Endothelial cell of umbilical vein (primary cell): ENCODE measurements at regions not wholly inside any gene's neighbourhood (a gene's known extent, or its start where the extent isn't known, plus 50 kb on each side); places are given as distances from the start of the nearest gene placed in this dataset.

ENCODE experiments used
- BruUV-seq: library from RNA; stranded (reverse); fragments of 400-500 nt; replicated peaks from 2 replicates; lab custom pipeline; 2021; lab: Mats Ljungman, UMichigan
- CTCF ChIA-PET: fragments of 300-600, 350-600 bp; sonication (Branson Sonifier 250); formaldehyde crosslinking; loops from one replicate; lab custom pipeline; 2021; ENCODE audit warnings: antibody characterized with exemption, inconsistent platforms; lab: Charles Lee
- POLR2A ChIA-PET: fragments of 300-600, 350-600 bp; sonication (Branson Sonifier 250); formaldehyde crosslinking; loops from one replicate; lab custom pipeline; 2021; ENCODE audit warnings: antibody characterized with exemption, inconsistent platforms; lab: Charles Lee
- DNase-seq: peaks from one replicate; pipeline ENCODE4 v3.0.0-alpha.2; 2011; ENCODE audit warnings: low read depth, low spot score
- FAIRE-seq: peaks from 2 replicates; lab custom pipeline; 2011; peaks lifted over from hg19 to GRCh38; lab: Jason Lieb, UNC
- H2AFZ ChIP-seq: 2 replicates; pipeline ENCODE4 v1.6.0; 2012; ENCODE audit warnings: low read depth, low read length, control low read depth, inconsistent platforms
- H3K27ac ChIP-seq: 2 replicates; pipeline ENCODE4 v1.5.1; 2011; ENCODE audit warnings: low read depth, mild to moderate bottlenecking, control low read depth, low read length, moderate library complexity; ENCODE audit not compliant: insufficient read depth
- H3K27me3 ChIP-seq, 2 experiments: 2 replicates each; pipeline versions ENCODE4 v1.6.0 to v1.6.1; 2011; ENCODE audit warnings: low read length in 2 of 2, mixed read lengths in 1 of 2; ENCODE audit not compliant: control insufficient read depth in 2 of 2, insufficient read depth in 2 of 2
- H3K36me3 ChIP-seq, 2 experiments: 2 replicates in 1 of 2; 3 replicates in 1 of 2; pipeline ENCODE4 v1.5.1; 2011; ENCODE audit warnings: low read length in 2 of 2, mild to moderate bottlenecking in 1 of 2, moderate library complexity in 1 of 2; ENCODE audit not compliant: control insufficient read depth in 2 of 2, insufficient read depth in 2 of 2; ENCODE audit errors: extremely low read depth in 1 of 2
- H3K4me1 ChIP-seq: 3 replicates; pipeline ENCODE4 v1.5.1; 2011; ENCODE audit warnings: mild to moderate bottlenecking, low read length; ENCODE audit not compliant: control insufficient read depth, insufficient read depth; ENCODE audit errors: extremely low read depth
- H3K4me2 ChIP-seq: 2 replicates; pipeline ENCODE4 v1.6.1; 2011; ENCODE audit warnings: low read length, control low read depth, mixed read lengths; ENCODE audit not compliant: insufficient read depth
- H3K4me3 ChIP-seq, 3 experiments: fragments of 200-600 bp in 1 of 3; sonication (generic), shearing (Covaris generic) in 1 of 3; replicated peaks in 1 of 3; 2 replicates each; pipeline ENCODE4 v1.5.1; 2011 to 2016; ENCODE audit warnings: control low read depth in 3 of 3, low read length in 3 of 3, mild to moderate bottlenecking in 2 of 3, inconsistent platforms in 1 of 3, low read depth in 1 of 3, moderate library complexity in 1 of 3; ENCODE audit not compliant: insufficient read depth in 1 of 3
- H3K79me2 ChIP-seq: 2 replicates; pipeline ENCODE4 v1.6.0; 2012; ENCODE audit warnings: low read length, inconsistent platforms; ENCODE audit not compliant: control insufficient read depth, insufficient read depth
- H3K9ac ChIP-seq: replicated peaks from 2 replicates; pipeline ENCODE3; 2011; ENCODE audit warnings: low read length, control low read depth; ENCODE audit not compliant: insufficient read depth; ENCODE audit errors: extremely low read depth
- H3K9me1 ChIP-seq: replicated peaks from 3 replicates; pipeline ENCODE4 v1.6.0; 2011; ENCODE audit warnings: mild to moderate bottlenecking, low read length; ENCODE audit not compliant: control insufficient read depth, insufficient read depth; ENCODE audit errors: extremely low read depth
- H3K9me3 ChIP-seq: replicated peaks from 2 replicates; pipeline ENCODE4 v1.5.1; 2012; ENCODE audit warnings: low read length, inconsistent platforms; ENCODE audit not compliant: control insufficient read depth, insufficient read depth
- H4K20me1 ChIP-seq: replicated peaks from 2 replicates; pipeline ENCODE3; 2011; ENCODE audit warnings: mild to moderate bottlenecking, low read length; ENCODE audit not compliant: control insufficient read depth, insufficient read depth; ENCODE audit errors: extremely low read depth
- EZH2 ChIP-seq: IDR thresholded peaks from 2 replicates; pipeline ENCODE4 v1.6.1; 2012; ENCODE audit warnings: borderline replicate concordance, low read depth, mild to moderate bottlenecking, moderate library complexity, low read length, inconsistent platforms; ENCODE audit not compliant: severe bottlenecking
- FOS ChIP-seq: IDR thresholded peaks from 2 replicates; pipeline ENCODE4 v1.6.1; 2011; ENCODE audit warnings: mild to moderate bottlenecking, low read length, moderate library complexity, borderline replicate concordance; ENCODE audit not compliant: insufficient read depth
- GATA2 ChIP-seq: IDR thresholded peaks from 2 replicates; pipeline ENCODE4 v1.7.0; 2011; ENCODE audit warnings: low read depth, mild to moderate bottlenecking, moderate library complexity, mixed read lengths, low read length; ENCODE audit not compliant: insufficient read length, insufficient read depth
- JUN ChIP-seq: IDR thresholded peaks from 2 replicates; pipeline ENCODE4 v1.6.1; 2011; ENCODE audit warnings: borderline replicate concordance, low read depth; ENCODE audit not compliant: insufficient read length, insufficient read depth
- MYC ChIP-seq: IDR thresholded peaks from one replicate; pipeline ENCODE4 v1.6.1; 2011; ENCODE audit warnings: mild to moderate bottlenecking, low read depth, low read length
- POLR2A ChIP-seq: IDR thresholded peaks from 2 replicates; pipeline ENCODE4 v1.6.1; 2012; ENCODE audit warnings: low read depth, mild to moderate bottlenecking, control low read depth, low read length
- POLR2AphosphoS5 ChIP-seq: IDR thresholded peaks from 2 replicates; pipeline ENCODE4 v1.6.1; 2012; ENCODE audit warnings: low read depth, mild to moderate bottlenecking, control low read depth, low read length, moderate library complexity; ENCODE audit not compliant: insufficient read depth
- dilution Hi-C: fragments of 300-500 bp; cut with MboI; formaldehyde crosslinking; loops from one replicate; pipeline ENCODE4 v1.15.0; 2019; ENCODE audit warnings: low sequenced_read_pairs; ENCODE audit not compliant: extremely low pct_ligation_motif_present
- intact Hi-C: fragments of 100-400 bp; cut with micrococcal nuclease; formaldehyde crosslinking; loops from one replicate; pipeline ENCODE4 v1.10.0; 2022
- TF ChIP-seq, protein P1 (sequence below), 2 donors: IDR thresholded peaks; 1 replicate in 1 of 2; 2 replicates in 1 of 2; pipeline ENCODE4 v1.5.1; 2011; ENCODE audit warnings: low read length in 2 of 2, mild to moderate bottlenecking in 2 of 2, moderate library complexity in 2 of 2, control low read depth in 1 of 2, inconsistent platforms in 1 of 2, low read depth in 1 of 2; ENCODE audit not compliant: insufficient read depth in 1 of 2; ENCODE audit errors: extremely low read depth in 1 of 2

DNA sequence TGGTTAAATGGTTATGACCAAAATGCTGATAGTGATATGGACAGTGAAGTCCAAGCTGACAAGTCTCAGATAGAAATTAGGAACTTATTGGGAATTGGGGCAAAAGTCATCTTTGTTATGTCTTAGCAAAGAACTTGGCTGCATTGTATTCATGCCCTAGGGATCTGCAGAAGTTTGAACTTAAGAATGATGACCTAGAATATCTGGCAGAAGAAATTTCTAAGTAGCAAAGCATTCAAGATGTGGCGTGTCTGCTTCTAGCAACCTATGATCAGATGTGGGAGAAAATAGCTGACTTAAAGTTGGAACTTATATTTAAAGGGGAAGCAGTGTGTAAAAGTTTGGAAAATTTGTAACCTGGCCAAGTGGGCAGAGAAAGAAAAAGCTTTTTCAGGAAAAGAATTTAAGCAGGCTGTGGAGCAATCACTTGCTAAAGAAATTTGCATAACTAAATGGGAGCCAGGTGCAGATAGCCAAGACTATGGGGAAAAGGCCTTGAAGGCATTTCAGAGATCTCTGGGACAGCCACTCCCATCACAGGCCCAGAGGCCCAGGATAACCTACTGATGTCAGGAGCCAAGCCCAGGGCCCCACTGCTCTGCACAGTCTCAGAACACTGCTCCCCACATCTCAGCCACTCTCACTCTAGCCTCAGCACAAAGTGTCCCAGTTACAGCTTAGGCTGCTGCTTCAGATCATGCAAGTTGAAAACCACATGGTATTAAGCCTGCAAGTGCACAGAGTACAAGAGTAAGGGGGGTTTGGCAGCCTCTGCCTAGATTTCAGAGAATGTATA, 147.8 kb upstream of the TGFBR2 start:
- CTCF ChIA-PET, result interaction anchor here (1.3 kb wide), 1 partner anchor 24 kb away, joined by 3 read pairs; no protein-coding TSS in a partner anchor
- no peak for FAIRE-seq
- BruUV-seq, result no TSS peak

DNA sequence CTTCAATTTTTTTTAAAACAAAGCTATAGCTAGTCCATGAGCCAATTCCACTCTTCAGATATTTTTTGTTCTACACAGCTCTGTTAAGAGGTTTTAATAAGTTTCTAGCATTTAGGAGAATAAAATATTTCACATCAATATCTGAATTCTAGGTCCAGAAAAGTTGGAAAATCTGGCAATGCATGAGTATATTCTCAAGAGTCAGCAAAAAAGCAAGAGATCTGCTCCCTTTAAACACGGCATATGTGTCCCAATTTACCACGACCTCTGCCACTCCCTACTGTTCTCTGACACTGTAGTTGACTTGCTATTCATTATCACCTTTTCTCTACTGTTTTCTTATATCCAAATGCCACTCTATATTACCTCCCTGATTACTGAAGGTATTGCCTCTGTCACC, 145.1 kb upstream of the TGFBR2 start:
- intact Hi-C loops (no loop called here), dilution Hi-C loops (no loop called here)
- H4K20me1 ChIP-seq, result no peaks in the 10 kb centered on the region
- no peak overlapping the region for H3K4me3 ChIP-seq
- FAIRE-seq, result no peak
- H2AFZ ChIP-seq, result no peak overlapping the region
- no peak overlapping the region for H3K9ac ChIP-seq
- H3K27me3 ChIP-seq, result no peaks in the 10 kb centered on the region
- no peaks in the 10 kb centered on the region for H3K79me2 ChIP-seq
- no peak for TF ChIP-seq POLR2A
- TF ChIP-seq FOS, result no peak
- TF ChIP-seq, protein P1, sequence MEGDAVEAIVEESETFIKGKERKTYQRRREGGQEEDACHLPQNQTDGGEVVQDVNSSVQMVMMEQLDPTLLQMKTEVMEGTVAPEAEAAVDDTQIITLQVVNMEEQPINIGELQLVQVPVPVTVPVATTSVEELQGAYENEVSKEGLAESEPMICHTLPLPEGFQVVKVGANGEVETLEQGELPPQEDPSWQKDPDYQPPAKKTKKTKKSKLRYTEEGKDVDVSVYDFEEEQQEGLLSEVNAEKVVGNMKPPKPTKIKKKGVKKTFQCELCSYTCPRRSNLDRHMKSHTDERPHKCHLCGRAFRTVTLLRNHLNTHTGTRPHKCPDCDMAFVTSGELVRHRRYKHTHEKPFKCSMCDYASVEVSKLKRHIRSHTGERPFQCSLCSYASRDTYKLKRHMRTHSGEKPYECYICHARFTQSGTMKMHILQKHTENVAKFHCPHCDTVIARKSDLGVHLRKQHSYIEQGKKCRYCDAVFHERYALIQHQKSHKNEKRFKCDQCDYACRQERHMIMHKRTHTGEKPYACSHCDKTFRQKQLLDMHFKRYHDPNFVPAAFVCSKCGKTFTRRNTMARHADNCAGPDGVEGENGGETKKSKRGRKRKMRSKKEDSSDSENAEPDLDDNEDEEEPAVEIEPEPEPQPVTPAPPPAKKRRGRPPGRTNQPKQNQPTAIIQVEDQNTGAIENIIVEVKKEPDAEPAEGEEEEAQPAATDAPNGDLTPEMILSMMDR (IDR thresholded peaks at IDR 0.05; ENCODE audit: extremely low read depth in 1 of 2, insufficient read depth in 1 of 2, low read depth in 1 of 2, low read length in 2 of 2), result no peak
- TF ChIP-seq MYC, result no peak
- no peak for TF ChIP-seq JUN
- TF ChIP-seq GATA2, result no peak
- TF ChIP-seq EZH2, result no peak
- CTCF ChIA-PET, result interaction anchor here (0.8 to 2.2 kb wide), 4 partner anchors 19 to 262 kb away, joined by 3 to 5 read pairs (median 4); no protein-coding TSS in a partner anchor
- no peak for DNase-seq
- H3K9me1 ChIP-seq, result no peaks in the 10 kb centered on the region
- peaks cover 4% of the 10 kb centered on the region for H3K4me1 ChIP-seq
- H3K9me3 ChIP-seq, result no peaks in the 10 kb centered on the region
- BruUV-seq, result no TSS peak
- POLR2A ChIA-PET, result no interaction called here
- H3K4me2 ChIP-seq, result no peak overlapping the region
- H3K27ac ChIP-seq, result no peak overlapping the region
- no peaks in the 10 kb centered on the region for H3K36me3 ChIP-seq

More for the DNA sequence above, 147.8 kb upstream of the TGFBR2 start:
- Histone ChIP-seq H3K9me1 (no peaks in the 10 kb centered on the region), H3K4me2 (no peak overlapping the region), H3K9me3 (no peaks in the 10 kb centered on the region), H3K27me3 (no peaks in the 10 kb centered on the region), H3K4me3 (no peak overlapping the region), H2AFZ (no peak overlapping the region), H3K9ac (no peak overlapping the region), H3K79me2 (no peaks in the 10 kb centered on the region), H4K20me1 (no peaks in the 10 kb centered on the region), H3K4me1 (peaks cover 4% of the 10 kb centered on the region), H3K36me3 (no peaks in the 10 kb centered on the region), H3K27ac (no peak overlapping the region)
- dilution Hi-C loops (no loop called here), intact Hi-C loops (loop anchor here (1.0 kb wide), 1 partner anchor 61 kb away; no protein-coding TSS in a partner anchor)
- no peak for TF ChIP-seq FOS
- no peak for TF ChIP-seq JUN
- TF ChIP-seq MYC, result no peak
- no peak for TF ChIP-seq EZH2
- no peak for TF ChIP-seq POLR2AphosphoS5
- POLR2A ChIA-PET, result no interaction called here
- no peak for DNase-seq
